PC-9 (cell line): ENCODE measurements at regions not wholly inside any gene's neighbourhood (a gene's known extent, or its start where the extent isn't known, plus 50 kb on each side); places are given as distances from the start of the nearest gene placed in this dataset.

Experiments
- EZH2 ChIP-seq: fragments of 200-600 bp; sonication (generic); IDR thresholded peaks from 2 replicates; pipeline ENCODE4 v1.8.0; 2017; ENCODE audit warnings: antibody characterized with exemption, low read depth
- TF ChIP-seq, protein P1 (sequence below): fragments of 200-600 bp; sonication (generic); conservative IDR thresholded peaks from 2 replicates; pipeline ENCODE4 v1.6.1; 2017; ENCODE audit warnings: mixed run types, antibody characterized with exemption, mild to moderate bottlenecking, moderate library complexity

GRCh38 chr7:88402529-88402928, 95.8 kb upstream of the STEAP4 start:
- TF ChIP-seq, protein P1, sequence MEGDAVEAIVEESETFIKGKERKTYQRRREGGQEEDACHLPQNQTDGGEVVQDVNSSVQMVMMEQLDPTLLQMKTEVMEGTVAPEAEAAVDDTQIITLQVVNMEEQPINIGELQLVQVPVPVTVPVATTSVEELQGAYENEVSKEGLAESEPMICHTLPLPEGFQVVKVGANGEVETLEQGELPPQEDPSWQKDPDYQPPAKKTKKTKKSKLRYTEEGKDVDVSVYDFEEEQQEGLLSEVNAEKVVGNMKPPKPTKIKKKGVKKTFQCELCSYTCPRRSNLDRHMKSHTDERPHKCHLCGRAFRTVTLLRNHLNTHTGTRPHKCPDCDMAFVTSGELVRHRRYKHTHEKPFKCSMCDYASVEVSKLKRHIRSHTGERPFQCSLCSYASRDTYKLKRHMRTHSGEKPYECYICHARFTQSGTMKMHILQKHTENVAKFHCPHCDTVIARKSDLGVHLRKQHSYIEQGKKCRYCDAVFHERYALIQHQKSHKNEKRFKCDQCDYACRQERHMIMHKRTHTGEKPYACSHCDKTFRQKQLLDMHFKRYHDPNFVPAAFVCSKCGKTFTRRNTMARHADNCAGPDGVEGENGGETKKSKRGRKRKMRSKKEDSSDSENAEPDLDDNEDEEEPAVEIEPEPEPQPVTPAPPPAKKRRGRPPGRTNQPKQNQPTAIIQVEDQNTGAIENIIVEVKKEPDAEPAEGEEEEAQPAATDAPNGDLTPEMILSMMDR: no peak
- TF ChIP-seq EZH2: no peak
